Heart left ventricle (tissue), 16 donors: ENCODE measurements at regions not wholly inside any gene's neighbourhood (a gene's known extent, or its start where the extent isn't known, plus 50 kb on each side); places are given as distances from the start of the nearest gene placed in this dataset.

Experiments used
- ATAC-seq, 4 donors: fragments of 200-7000 bp; cut with Tn5 transposase; one replicate each; pipeline ENCODE4 v1.9.1; 2020 to 2022; ENCODE audit warnings: moderate library complexity in 4 of 4, mild to moderate bottlenecking in 3 of 4, moderate number of reproducible peaks in 1 of 4
- DNase-seq, 5 donors: peaks; one replicate each; pipeline ENCODE4 v3.0.0-alpha.2; 2020
- H3K27ac ChIP-seq, 12 donors: fragments of 200-600 bp; sonication (generic) in 4 of 12; one replicate each; pipeline versions ENCODE4 v1.5.0 to v1.8.0; 2016 to 2022; ENCODE audit warnings: mild to moderate bottlenecking in 2 of 12
- H3K27me3 ChIP-seq, 9 donors: fragments of 200-600 bp; sonication (generic) in 2 of 9; one replicate each; pipeline versions ENCODE4 v1.5.1 to v1.8.0; 2016 to 2022; ENCODE audit warnings: mild to moderate bottlenecking in 3 of 9
- H3K36me3 ChIP-seq, 9 donors: fragments of 200-600 bp; sonication (generic) in 2 of 9; one replicate each; pipeline versions ENCODE4 v1.5.0 to v1.8.0; 2018 to 2022; ENCODE audit warnings: mild to moderate bottlenecking in 2 of 9
- H3K4me1 ChIP-seq, 12 donors: fragments of 200-600 bp; sonication (generic) in 4 of 12; one replicate each; pipeline versions ENCODE4 v1.5.0 to v1.8.0; 2016 to 2022; ENCODE audit warnings: mild to moderate bottlenecking in 3 of 12
- H3K4me3 ChIP-seq, 12 donors: fragments of 200-600 bp; sonication (generic) in 4 of 12; one replicate each; pipeline versions ENCODE4 v1.5.0 to v1.8.0; 2017 to 2022; ENCODE audit warnings: mild to moderate bottlenecking in 9 of 12, moderate library complexity in 4 of 12
- H3K9me3 ChIP-seq, 12 donors: fragments of 200-600 bp; sonication (generic) in 4 of 12; one replicate each; pipeline versions ENCODE4 v1.5.0 to v1.8.0; 2016 to 2022; ENCODE audit warnings: mild to moderate bottlenecking in 1 of 12
- POLR2A ChIP-seq, 2 donors: fragments of 450-650 bp; IDR thresholded peaks; one replicate each; pipeline ENCODE4 v1.6.1; 2017; ENCODE audit warnings: antibody characterized with exemption in 2 of 2, mild to moderate bottlenecking in 2 of 2, moderate library complexity in 2 of 2
- WGBS, 4 donors: extraction: QIAGEN DNeasy Blood & Tissue Kit in 2 of 4; methylation state at CpG; one replicate each; pipeline versions ENCODE4 v1.1.5 to v1.1.7; 2013 to 2018; 5-methylcytosine and 5-hydroxymethylcytosine counted together
- intact Hi-C, 10 donors: fragments of 100-400 bp; cut with DNase I; formaldehyde crosslinking; loops; one replicate each; pipeline versions ENCODE4 v1.11.1 to v1.14.2; 2022
- TF ChIP-seq, protein P1 (sequence below), 12 donors: fragments of 200-600 bp; sonication (generic) in 4 of 12; IDR thresholded peaks; one replicate each; pipeline versions ENCODE4 v1.5.0 to v1.8.0; 2018 to 2022; ENCODE audit warnings: antibody characterized with exemption in 12 of 12, mild to moderate bottlenecking in 5 of 12
- donor health status: ischemic (EF 13 %, LVEDD 7.1; RV severe dilation, severe dysfunction).
- donor health status: healthy with polysubstance abuse.
- donor health status: DM: no; HTN: yes; CAD: no.
- donor health status: DM: no; HTN: no; CAD: no.
- donor health status: ischemic (EF 25% LVEDD 6.9; RV normal size, moderate dysfunction).
- donor health status: ischemic (EF 25% LVEDD 5.7; RV mildly dilated, moderate dysfunction).
- donor health status: healthy.
- donor health status: DM: yes; HTN: yes; CAD: no.
- donor health status: ischemic (EF 35%, LVEDD 5.7; RV mildly dilated, moderate dysfunction).
- donor health status: nonischemic (EF 11% LVEDD 7.7; RV severe dilation, severe dysfunction).
- donor health status: DM: yes; HTN: yes; CAD: no.
- donor health status: PGD.
- donor health status: ischemic (EF 29% LVEDD 5.4; RV normal size, mild dysfunction).
- donor health status: nonischemic (EF 23%, LVEDD 6.1; RV moderate dilation, normal function).

DNA sequence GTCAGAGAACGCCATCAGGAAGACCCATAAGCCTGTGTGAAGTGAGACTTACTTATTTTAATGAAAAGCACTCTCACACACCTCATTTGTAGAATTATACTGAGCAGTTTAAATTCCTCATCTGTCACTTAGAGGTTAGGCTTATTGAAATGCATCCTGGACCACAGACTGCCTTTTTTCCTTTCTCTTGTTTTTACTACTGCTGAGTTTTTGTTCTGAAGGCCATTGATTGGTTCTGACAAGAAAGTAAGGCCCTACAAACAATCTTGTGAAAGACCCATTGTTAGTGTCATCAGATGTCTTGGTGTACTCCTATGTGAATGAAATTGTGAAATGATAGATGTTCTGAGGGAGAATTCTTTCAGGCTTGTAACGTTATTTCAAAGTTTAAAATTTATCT, 1343.3 kb upstream of the ADGRL2 start:
- Histone ChIP-seq H3K27me3 (no peaks in the 10 kb centered on the region), H3K27ac (no peak overlapping the region), H3K9me3 (peaks cover 0 to 11% (median 0%) of the 10 kb centered on the region in 12 donors), H3K36me3 (no peaks in the 10 kb centered on the region), H3K4me3 (no peak overlapping the region), H3K4me1 (no peaks in the 10 kb centered on the region)
- DNase-seq: no peak
- no peak for ATAC-seq
- WGBS, 4 donors: 56 to 63% (median 61%) methylated on average over 2 of the region's 2 CpGs
- no peak for TF ChIP-seq POLR2A (IDR thresholded peaks at IDR 0.05)
- TF ChIP-seq, protein P1, sequence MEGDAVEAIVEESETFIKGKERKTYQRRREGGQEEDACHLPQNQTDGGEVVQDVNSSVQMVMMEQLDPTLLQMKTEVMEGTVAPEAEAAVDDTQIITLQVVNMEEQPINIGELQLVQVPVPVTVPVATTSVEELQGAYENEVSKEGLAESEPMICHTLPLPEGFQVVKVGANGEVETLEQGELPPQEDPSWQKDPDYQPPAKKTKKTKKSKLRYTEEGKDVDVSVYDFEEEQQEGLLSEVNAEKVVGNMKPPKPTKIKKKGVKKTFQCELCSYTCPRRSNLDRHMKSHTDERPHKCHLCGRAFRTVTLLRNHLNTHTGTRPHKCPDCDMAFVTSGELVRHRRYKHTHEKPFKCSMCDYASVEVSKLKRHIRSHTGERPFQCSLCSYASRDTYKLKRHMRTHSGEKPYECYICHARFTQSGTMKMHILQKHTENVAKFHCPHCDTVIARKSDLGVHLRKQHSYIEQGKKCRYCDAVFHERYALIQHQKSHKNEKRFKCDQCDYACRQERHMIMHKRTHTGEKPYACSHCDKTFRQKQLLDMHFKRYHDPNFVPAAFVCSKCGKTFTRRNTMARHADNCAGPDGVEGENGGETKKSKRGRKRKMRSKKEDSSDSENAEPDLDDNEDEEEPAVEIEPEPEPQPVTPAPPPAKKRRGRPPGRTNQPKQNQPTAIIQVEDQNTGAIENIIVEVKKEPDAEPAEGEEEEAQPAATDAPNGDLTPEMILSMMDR (IDR thresholded peaks at IDR 0.05): no peak
- intact Hi-C loops: no loop called here

DNA sequence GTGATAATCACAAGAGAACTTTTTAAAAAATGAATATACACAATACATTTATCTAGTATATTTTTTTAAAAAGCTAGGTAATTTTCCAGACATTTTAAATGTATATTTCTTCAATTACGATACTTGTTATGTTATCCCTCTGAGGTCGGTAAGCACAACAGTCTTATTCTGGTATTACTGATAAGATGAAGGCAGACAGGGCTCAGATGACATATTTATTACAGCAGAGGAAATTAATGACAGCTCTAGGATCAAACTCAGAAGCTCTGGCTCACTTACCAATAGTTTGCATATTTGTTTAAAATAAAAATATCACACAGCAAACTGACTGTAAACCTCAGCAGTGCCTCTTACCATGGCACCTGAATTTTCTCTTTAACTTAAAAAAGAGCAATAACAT, 1347.0 kb upstream of the ADGRL2 start:
- no peaks in the 10 kb centered on the region for H3K9me3 ChIP-seq
- no peaks in the 10 kb centered on the region for H3K36me3 ChIP-seq
- no peaks in the 10 kb centered on the region for H3K27me3 ChIP-seq
- 34 to 47% (median 37%) methylated on average over 2 of the region's 2 CpGs for WGBS, 4 donors
- TF ChIP-seq POLR2A (IDR thresholded peaks at IDR 0.05): no peak
- TF ChIP-seq, protein P1 (IDR thresholded peaks at IDR 0.05): no peak
- H3K4me3 ChIP-seq: no peak overlapping the region
- DNase-seq: no peak
- no peak overlapping the region for H3K27ac ChIP-seq
- intact Hi-C loops: no loop called here
- ATAC-seq: no peak
- no peaks in the 10 kb centered on the region for H3K4me1 ChIP-seq

GRCh38 chr1:80450711-80451110, 1350.0 kb upstream of the ADGRL2 start:
- Histone ChIP-seq H3K27ac (no peak overlapping the region), H3K4me1 (no peaks in the 10 kb centered on the region), H3K9me3 (no peaks in the 10 kb centered on the region), H3K4me3 (no peak overlapping the region), H3K27me3 (no peaks in the 10 kb centered on the region), H3K36me3 (no peaks in the 10 kb centered on the region)
- WGBS, 4 donors: 77 to 87% (median 84%) methylated on average over 2 of the region's 2 CpGs
- DNase-seq (no peak), ATAC-seq (no peak)
- intact Hi-C loops: no loop called here
- TF ChIP-seq POLR2A (IDR thresholded peaks at IDR 0.05): no peak
- TF ChIP-seq, protein P1 (IDR thresholded peaks at IDR 0.05): no peak

DNA sequence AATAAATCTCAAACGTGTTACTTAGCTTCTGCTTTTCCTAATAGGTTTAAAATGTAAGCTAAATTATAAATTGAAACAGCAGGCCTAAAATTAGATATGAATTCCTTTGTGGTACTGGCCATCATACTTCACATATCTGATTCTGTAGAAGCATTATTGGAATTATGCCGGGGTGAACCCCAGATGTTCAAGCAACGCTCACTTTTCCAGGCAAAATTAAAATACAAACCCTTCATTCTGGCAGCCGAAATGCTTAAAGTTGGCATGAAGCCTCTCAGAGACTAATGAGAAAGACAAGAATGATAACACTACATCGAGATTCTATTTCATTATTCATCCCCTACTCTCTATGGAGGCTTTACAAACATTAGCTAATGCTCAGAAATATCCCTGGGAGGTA, 1352.7 kb upstream of the ADGRL2 start:
- Histone ChIP-seq H3K4me3 (no peak overlapping the region), H3K27me3 (no peaks in the 10 kb centered on the region), H3K9me3 (no peaks in the 10 kb centered on the region), H3K36me3 (no peaks in the 10 kb centered on the region), H3K4me1 (no peaks in the 10 kb centered on the region), H3K27ac (no peak overlapping the region)
- TF ChIP-seq, protein P1 (IDR thresholded peaks at IDR 0.05): no peak
- TF ChIP-seq POLR2A (IDR thresholded peaks at IDR 0.05): no peak
- intact Hi-C loops: no loop called here
- 53 to 60% (median 56%) methylated on average over 5 of the region's 5 CpGs for WGBS, 4 donors
- DNase-seq (no peak), ATAC-seq (no peak)
